ENCODE measurements at regions not wholly inside any gene's neighbourhood (a gene's known extent, or its start where the extent isn't known, plus 50 kb on each side); places are given as distances from the start of the nearest gene placed in this dataset.

GRCh38 chr12:33650832-33651231 lies 211.2 kb upstream of the SYT10 start:
- H3K14ac ChIP-seq (ENCODE audit: low read length in 2 of 2): no peak overlapping the region
- no peak overlapping the region for H2BK15ac ChIP-seq (ENCODE audit: low read depth, poor library complexity, severe bottlenecking)
- no peak for DNase-seq
- no peak overlapping the region for H2BK5ac ChIP-seq (ENCODE audit: low read depth, low read length, poor library complexity, severe bottlenecking)
- H2BK120ac ChIP-seq (ENCODE audit: low read depth, low read length): no peak overlapping the region
- no peak overlapping the region for H3K4ac ChIP-seq (ENCODE audit: low read depth in 1 of 2, low read length in 2 of 2)
- no peaks in the 10 kb centered on the region for H3K79me1 ChIP-seq (replicated peaks; ENCODE audit: low read length, poor library complexity, severe bottlenecking)
- H3K4me1 ChIP-seq (ENCODE audit: control insufficient read depth, insufficient read depth, low read depth, low read length): no peaks in the 10 kb centered on the region
- no peak overlapping the region for H3K4me2 ChIP-seq (ENCODE audit: low read length, poor library complexity, severe bottlenecking)
- H4K8ac ChIP-seq (ENCODE audit: low read length): no peak overlapping the region
- no peak overlapping the region for H3K4me3 ChIP-seq (ENCODE audit: insufficient read depth in 1 of 2, low read depth in 1 of 2, low read length in 2 of 2)
- H3K27me3 ChIP-seq (ENCODE audit: control insufficient read depth in 1 of 2, insufficient read depth in 1 of 2, low read length in 2 of 2): no peaks in the 10 kb centered on the region
- no peak overlapping the region for H3K23ac ChIP-seq (ENCODE audit: low read length in 2 of 2)
- no peak overlapping the region for H3K18ac ChIP-seq (ENCODE audit: low read depth in 1 of 2, low read length in 2 of 2)
- H3K27ac ChIP-seq (ENCODE audit: low read length, poor library complexity, severe bottlenecking): no peak overlapping the region
- H2AFZ ChIP-seq (ENCODE audit: low read depth, low read length): no peak overlapping the region
- no peak overlapping the region for H2BK12ac ChIP-seq (ENCODE audit: low read length in 2 of 2)
- H2AK5ac ChIP-seq (ENCODE audit: low read length, severe bottlenecking): no peak overlapping the region
- H3K36me3 ChIP-seq (ENCODE audit: control insufficient read depth in 1 of 2, insufficient read depth in 2 of 2, low read depth in 1 of 2, low read length in 2 of 2): no peaks in the 10 kb centered on the region
- H3K9me3 ChIP-seq (ENCODE audit: control insufficient read depth, low read length): peaks cover 8% of the 10 kb centered on the region
- H4K91ac ChIP-seq (ENCODE audit: low read length): no peak overlapping the region
- no peak overlapping the region for H3K9ac ChIP-seq (ENCODE audit: low read length)

- no peaks in the 10 kb centered on the region for H3K27me3 ChIP-seq (ENCODE audit: control insufficient read depth in 1 of 2, insufficient read depth in 1 of 2, low read length in 2 of 2)
- WGBS: 89% methylated on average over 3 of the region's 3 CpGs
- no peak overlapping the region for H3K18ac ChIP-seq (ENCODE audit: low read depth in 1 of 2, low read length in 2 of 2)
- no peak overlapping the region for H2AK5ac ChIP-seq (ENCODE audit: low read length, severe bottlenecking)
- no peak overlapping the region for H3K4ac ChIP-seq (ENCODE audit: low read depth in 1 of 2, low read length in 2 of 2)
- no peak overlapping the region for H3K4me3 ChIP-seq (ENCODE audit: insufficient read depth in 1 of 2, low read depth in 1 of 2, low read length in 2 of 2)
- no peak overlapping the region for H3K14ac ChIP-seq (ENCODE audit: low read length in 2 of 2)
- no peak overlapping the region for H4K8ac ChIP-seq (ENCODE audit: low read length)
- H2BK5ac ChIP-seq (ENCODE audit: low read depth, low read length, poor library complexity, severe bottlenecking): no peak overlapping the region
- H3K27ac ChIP-seq (ENCODE audit: low read length, poor library complexity, severe bottlenecking): no peak overlapping the region
- no peak overlapping the region for H2BK12ac ChIP-seq (ENCODE audit: low read length in 2 of 2)
- no peak overlapping the region for H2BK15ac ChIP-seq (ENCODE audit: low read depth, poor library complexity, severe bottlenecking)
- H3K36me3 ChIP-seq (ENCODE audit: control insufficient read depth in 1 of 2, insufficient read depth in 2 of 2, low read depth in 1 of 2, low read length in 2 of 2): no peaks in the 10 kb centered on the region
- no peaks in the 10 kb centered on the region for H3K4me1 ChIP-seq (ENCODE audit: control insufficient read depth, insufficient read depth, low read depth, low read length)
- H4K91ac ChIP-seq (ENCODE audit: low read length): no peak overlapping the region
- H3K23ac ChIP-seq (ENCODE audit: low read length in 2 of 2): no peak overlapping the region
- no peak overlapping the region for H2BK120ac ChIP-seq (ENCODE audit: low read depth, low read length)
- no peak overlapping the region for H3K4me2 ChIP-seq (ENCODE audit: low read length, poor library complexity, severe bottlenecking)
- H2AFZ ChIP-seq (ENCODE audit: low read depth, low read length): no peak overlapping the region
- peaks cover 8% of the 10 kb centered on the region for H3K9me3 ChIP-seq (ENCODE audit: control insufficient read depth, low read length)
- H3K9ac ChIP-seq (ENCODE audit: low read length): no peak overlapping the region
- H3K79me1 ChIP-seq (replicated peaks; ENCODE audit: low read length, poor library complexity, severe bottlenecking): no peaks in the 10 kb centered on the region
- DNase-seq: no peak
These were observed 213.7 kb upstream of the SYT10 start for GRCh38 chr12:33653362-33653761.

GRCh38 chr12:33654313-33654712 lies 214.7 kb upstream of the SYT10 start:
- H3K4me3 ChIP-seq (ENCODE audit: insufficient read depth in 1 of 2, low read depth in 1 of 2, low read length in 2 of 2): no peak overlapping the region
- no peak overlapping the region for H3K27ac ChIP-seq (ENCODE audit: low read length, poor library complexity, severe bottlenecking)
- H4K8ac ChIP-seq (ENCODE audit: low read length): no peak overlapping the region
- no peak overlapping the region for H3K14ac ChIP-seq (ENCODE audit: low read length in 2 of 2)
- H2AFZ ChIP-seq (ENCODE audit: low read depth, low read length): no peak overlapping the region
- H2BK5ac ChIP-seq (ENCODE audit: low read depth, low read length, poor library complexity, severe bottlenecking): no peak overlapping the region
- no peak overlapping the region for H3K18ac ChIP-seq (ENCODE audit: low read depth in 1 of 2, low read length in 2 of 2)
- DNase-seq: no peak
- H3K23ac ChIP-seq (ENCODE audit: low read length in 2 of 2): no peak overlapping the region
- no peak overlapping the region for H3K9ac ChIP-seq (ENCODE audit: low read length)
- no peak overlapping the region for H3K4ac ChIP-seq (ENCODE audit: low read depth in 1 of 2, low read length in 2 of 2)
- H2AK5ac ChIP-seq (ENCODE audit: low read length, severe bottlenecking): no peak overlapping the region
- no peak overlapping the region for H2BK12ac ChIP-seq (ENCODE audit: low read length in 2 of 2)
- no peaks in the 10 kb centered on the region for H3K27me3 ChIP-seq (ENCODE audit: control insufficient read depth in 1 of 2, insufficient read depth in 1 of 2, low read length in 2 of 2)
- no peaks in the 10 kb centered on the region for H3K79me1 ChIP-seq (replicated peaks; ENCODE audit: low read length, poor library complexity, severe bottlenecking)
- H3K36me3 ChIP-seq (ENCODE audit: control insufficient read depth in 1 of 2, insufficient read depth in 2 of 2, low read depth in 1 of 2, low read length in 2 of 2): no peaks in the 10 kb centered on the region
- H2BK15ac ChIP-seq (ENCODE audit: low read depth, poor library complexity, severe bottlenecking): no peak overlapping the region
- H3K4me1 ChIP-seq (ENCODE audit: control insufficient read depth, insufficient read depth, low read depth, low read length): no peaks in the 10 kb centered on the region
- no peak overlapping the region for H2BK120ac ChIP-seq (ENCODE audit: low read depth, low read length)
- H3K9me3 ChIP-seq (ENCODE audit: control insufficient read depth, low read length): peaks cover 8% of the 10 kb centered on the region
- WGBS: 47% methylated on average over 1 of the region's 1 CpG
- no peak overlapping the region for H3K4me2 ChIP-seq (ENCODE audit: low read length, poor library complexity, severe bottlenecking)
- no peak overlapping the region for H4K91ac ChIP-seq (ENCODE audit: low read length)

- Histone ChIP-seq H3K18ac (ENCODE audit: low read depth in 1 of 2, low read length in 2 of 2) (no peak overlapping the region), H3K4ac (ENCODE audit: low read depth in 1 of 2, low read length in 2 of 2) (no peak overlapping the region), H4K8ac (ENCODE audit: low read length) (no peak overlapping the region), H3K9ac (ENCODE audit: low read length) (no peak overlapping the region), H3K4me3 (ENCODE audit: insufficient read depth in 1 of 2, low read depth in 1 of 2, low read length in 2 of 2) (no peak overlapping the region), H2AK5ac (ENCODE audit: low read length, severe bottlenecking) (no peak overlapping the region), H3K27me3 (ENCODE audit: control insufficient read depth in 1 of 2, insufficient read depth in 1 of 2, low read length in 2 of 2) (no peaks in the 10 kb centered on the region), H3K23ac (ENCODE audit: low read length in 2 of 2) (no peak overlapping the region), H2BK15ac (ENCODE audit: low read depth, poor library complexity, severe bottlenecking) (no peak overlapping the region), H3K27ac (ENCODE audit: low read length, poor library complexity, severe bottlenecking) (no peak overlapping the region), H3K4me2 (ENCODE audit: low read length, poor library complexity, severe bottlenecking) (no peak overlapping the region), H2BK5ac (ENCODE audit: low read depth, low read length, poor library complexity, severe bottlenecking) (no peak overlapping the region), H3K4me1 (ENCODE audit: control insufficient read depth, insufficient read depth, low read depth, low read length) (no peaks in the 10 kb centered on the region), H2AFZ (ENCODE audit: low read depth, low read length) (no peak overlapping the region), H4K91ac (ENCODE audit: low read length) (no peak overlapping the region), H2BK12ac (ENCODE audit: low read length in 2 of 2) (no peak overlapping the region), H2BK120ac (ENCODE audit: low read depth, low read length) (no peak overlapping the region), H3K79me1 (replicated peaks; ENCODE audit: low read length, poor library complexity, severe bottlenecking) (no peaks in the 10 kb centered on the region), H3K9me3 (ENCODE audit: control insufficient read depth, low read length) (no peaks in the 10 kb centered on the region), H3K36me3 (ENCODE audit: control insufficient read depth in 1 of 2, insufficient read depth in 2 of 2, low read depth in 1 of 2, low read length in 2 of 2) (no peaks in the 10 kb centered on the region), H3K14ac (ENCODE audit: low read length in 2 of 2) (no peak overlapping the region)
- DNase-seq: no peak
- WGBS: 63% methylated on average over 1 of the region's 4 CpGs
These were observed 223.5 kb upstream of the SYT10 start for GRCh38 chr12:33663000-33663654.
